Astrocyte (in vitro differentiated cells and primary cell): ENCODE measurements at regions not wholly inside any gene's neighbourhood (a gene's known extent, or its start where the extent isn't known, plus 50 kb on each side); places are given as distances from the start of the nearest gene placed in this dataset.

Experiments used
- CTCF ChIP-seq: IDR thresholded peaks from 2 replicates; pipeline ENCODE4 v1.5.1; 2011; ENCODE audit warnings: low read depth, mild to moderate bottlenecking, inconsistent platforms, low read length, moderate library complexity; ENCODE audit not compliant: insufficient read depth
- EZH2 ChIP-seq: IDR thresholded peaks from 2 replicates; pipeline ENCODE4 v1.6.1; 2012; ENCODE audit warnings: mild to moderate bottlenecking, low read length, inconsistent platforms; ENCODE audit not compliant: insufficient read depth

- TF ChIP-seq EZH2 (no peak), CTCF (no peak)
Measured at GRCh38 chr3:106805625-106806024, 571.6 kb upstream of the CCDC54 start.
